ENCODE measurements at regions not wholly inside any gene's neighbourhood (a gene's known extent, or its start where the extent isn't known, plus 50 kb on each side); places are given as distances from the start of the nearest gene placed in this dataset.

DNA sequence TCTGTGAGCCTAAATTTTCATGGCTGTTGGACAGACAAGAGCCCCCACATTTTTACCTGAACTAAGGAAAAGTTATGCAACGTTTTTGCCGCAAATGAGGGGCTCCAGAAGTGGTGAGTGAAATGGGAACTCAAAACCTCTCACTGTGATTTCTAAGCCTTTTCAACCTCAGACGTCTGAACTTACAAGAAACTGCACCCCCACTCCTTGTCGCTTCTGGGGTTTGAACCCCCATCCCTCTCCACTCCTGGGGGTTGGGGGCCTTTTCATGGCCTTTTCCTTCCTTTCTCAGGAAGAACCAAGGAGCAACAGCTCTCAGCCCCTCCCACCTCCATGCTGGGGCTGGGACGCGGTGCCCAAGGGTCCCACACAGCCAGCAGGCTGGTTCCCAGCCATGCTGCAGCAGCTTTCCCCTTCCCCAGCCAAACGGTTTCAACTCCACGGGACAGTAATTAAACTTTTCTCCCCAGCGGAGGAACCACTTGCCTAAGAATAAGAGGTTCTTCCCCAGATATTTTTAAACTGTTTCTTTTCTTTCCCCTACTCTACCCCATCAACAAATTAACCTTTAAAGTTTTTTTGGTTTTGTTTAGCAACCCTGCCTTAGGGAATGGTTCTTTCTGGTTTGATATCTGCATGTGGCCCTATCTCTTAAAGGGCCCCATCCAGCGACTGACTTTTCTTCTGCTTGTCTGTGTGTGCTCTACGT is 387.6 kb upstream of the CBLB start:
- TF ChIP-seq, protein P1, sequence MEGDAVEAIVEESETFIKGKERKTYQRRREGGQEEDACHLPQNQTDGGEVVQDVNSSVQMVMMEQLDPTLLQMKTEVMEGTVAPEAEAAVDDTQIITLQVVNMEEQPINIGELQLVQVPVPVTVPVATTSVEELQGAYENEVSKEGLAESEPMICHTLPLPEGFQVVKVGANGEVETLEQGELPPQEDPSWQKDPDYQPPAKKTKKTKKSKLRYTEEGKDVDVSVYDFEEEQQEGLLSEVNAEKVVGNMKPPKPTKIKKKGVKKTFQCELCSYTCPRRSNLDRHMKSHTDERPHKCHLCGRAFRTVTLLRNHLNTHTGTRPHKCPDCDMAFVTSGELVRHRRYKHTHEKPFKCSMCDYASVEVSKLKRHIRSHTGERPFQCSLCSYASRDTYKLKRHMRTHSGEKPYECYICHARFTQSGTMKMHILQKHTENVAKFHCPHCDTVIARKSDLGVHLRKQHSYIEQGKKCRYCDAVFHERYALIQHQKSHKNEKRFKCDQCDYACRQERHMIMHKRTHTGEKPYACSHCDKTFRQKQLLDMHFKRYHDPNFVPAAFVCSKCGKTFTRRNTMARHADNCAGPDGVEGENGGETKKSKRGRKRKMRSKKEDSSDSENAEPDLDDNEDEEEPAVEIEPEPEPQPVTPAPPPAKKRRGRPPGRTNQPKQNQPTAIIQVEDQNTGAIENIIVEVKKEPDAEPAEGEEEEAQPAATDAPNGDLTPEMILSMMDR (IDR thresholded peaks at IDR 0.05; ENCODE audit: borderline replicate concordance, extremely low read depth, low read length, poor library complexity, severe bottlenecking): no peak
- no peak for TF ChIP-seq EZH2 (IDR thresholded peaks at IDR 0.05; ENCODE audit: borderline replicate concordance, low read depth, low read length, severe bottlenecking)
